ENCODE measurements at regions not wholly inside any gene's neighbourhood (a gene's known extent, or its start where the extent isn't known, plus 50 kb on each side); places are given as distances from the start of the nearest gene placed in this dataset.
"Not testable (repeated sequence)": the region's sequence is repeated elsewhere in the genome, so short reads cannot be mapped to it uniquely, and the experiment has no call there.

- DNase-seq (ENCODE audit: extremely low spot score) = peak; percentile 62
- 95% methylated on average over 5 of the region's 5 CpGs for WGBS
- Histone ChIP-seq H3K36me3 (no peaks in the 10 kb centered on the region), H3K27ac (replicated peaks in 1 of 4) (no peak overlapping the region), H3K9me3 (no peaks in the 10 kb centered on the region), H3K27me3 (no peaks in the 10 kb centered on the region), H3K4me3 (no peak overlapping the region), H3K4me1 (peaks cover 0 to 5% (median 0%) of the 10 kb centered on the region in 4 donors)
- intact Hi-C loops (cut with DNase I) = no loop called here
- no peak for TF ChIP-seq EP300 (IDR thresholded peaks at IDR 0.05)
- no peak for TF ChIP-seq POLR2A (IDR thresholded peaks at IDR 0.05; ENCODE audit: low read depth)
- TF ChIP-seq CTCF (IDR thresholded peaks at IDR 0.05) = no peak
- TF ChIP-seq POLR2AphosphoS5 (IDR thresholded peaks at IDR 0.05) = no peak
Measured at GRCh38 chr13:31594056-31594455, 145.3 kb upstream of the RXFP2 start.

GRCh38 chr13:31595563-31595962 is 143.8 kb upstream of the RXFP2 start:
- H3K27me3 ChIP-seq = no peaks in the 10 kb centered on the region
- no peak for DNase-seq (ENCODE audit: extremely low spot score)
- H3K36me3 ChIP-seq = no peaks in the 10 kb centered on the region
- WGBS = 69% methylated on average over 2 of the region's 2 CpGs
- no peak overlapping the region for H3K27ac ChIP-seq (replicated peaks in 1 of 4)
- no peak overlapping the region for H3K4me3 ChIP-seq
- intact Hi-C loops (cut with DNase I) = no loop called here
- no peaks in the 10 kb centered on the region for H3K9me3 ChIP-seq
- H3K4me1 ChIP-seq = peaks cover 0 to 5% (median 0%) of the 10 kb centered on the region in 4 donors
- TF ChIP-seq POLR2AphosphoS5 (IDR thresholded peaks at IDR 0.05) (no peak), CTCF (IDR thresholded peaks at IDR 0.05) (no peak)

- 95% methylated on average over 3 of the region's 3 CpGs for WGBS
Measured at GRCh38 chr13:31598990-31599389, 140.3 kb upstream of the RXFP2 start.

GRCh38 chr13:31605076-31605860 is 134.1 kb upstream of the RXFP2 start:
- no peaks in the 10 kb centered on the region for H3K36me3 ChIP-seq
- DNase-seq (ENCODE audit: extremely low spot score) = peak; percentile 60
- no peak overlapping the region for H3K4me3 ChIP-seq
- TF ChIP-seq CTCF (IDR thresholded peaks at IDR 0.05) (no peak), POLR2A (IDR thresholded peaks at IDR 0.05; ENCODE audit: low read depth) (no peak), POLR2AphosphoS5 (IDR thresholded peaks at IDR 0.05) (no peak), EP300 (IDR thresholded peaks at IDR 0.05) (no peak)
- H3K9me3 ChIP-seq = no peaks in the 10 kb centered on the region
- intact Hi-C loops (cut with DNase I) = no loop called here
- WGBS = 52% methylated on average over 5 of the region's 5 CpGs
- H3K27me3 ChIP-seq = no peaks in the 10 kb centered on the region
- no peaks in the 10 kb centered on the region for H3K4me1 ChIP-seq
- no peak overlapping the region for H3K27ac ChIP-seq (replicated peaks in 1 of 4)

More at GRCh38 chr13:31598990-31599389, 140.3 kb upstream of the RXFP2 start:
- Histone ChIP-seq H3K4me3 (no peak overlapping the region), H3K27me3 (no peaks in the 10 kb centered on the region), H3K9me3 (no peaks in the 10 kb centered on the region), H3K36me3 (no peaks in the 10 kb centered on the region), H3K27ac (replicated peaks in 1 of 4) (no peak overlapping the region), H3K4me1 (no peaks in the 10 kb centered on the region)
- intact Hi-C loops (cut with DNase I) = no loop called here
- TF ChIP-seq CTCF (IDR thresholded peaks at IDR 0.05) = no peak
- no peak for TF ChIP-seq EP300 (IDR thresholded peaks at IDR 0.05)
- TF ChIP-seq POLR2A (IDR thresholded peaks at IDR 0.05; ENCODE audit: low read depth) = no peak
- no peak for TF ChIP-seq POLR2AphosphoS5 (IDR thresholded peaks at IDR 0.05)
- peak; percentile 87 for DNase-seq (ENCODE audit: extremely low spot score)

- intact Hi-C loops (cut with DNase I); H3K9me3 ChIP-seq; H3K36me3 ChIP-seq; H3K4me3 ChIP-seq; H3K4me1 ChIP-seq; H3K27ac ChIP-seq (replicated peaks in 1 of 4); H3K27me3 ChIP-seq: not testable (repeated sequence)
- WGBS = 75% methylated on average over 7 of the region's 7 CpGs
- DNase-seq (ENCODE audit: extremely low spot score) = peak; percentile 12
Measured at GRCh38 chr13:31607531-31607930, 131.8 kb upstream of the RXFP2 start.

GRCh38 chr13:31608780-31609179 is 130.5 kb upstream of the RXFP2 start:
- H3K4me1 ChIP-seq; intact Hi-C loops (cut with DNase I); H3K4me3 ChIP-seq; H3K36me3 ChIP-seq; H3K27me3 ChIP-seq; H3K9me3 ChIP-seq; H3K27ac ChIP-seq (replicated peaks in 1 of 4): not testable (repeated sequence)
- WGBS = 93% methylated on average over 17 of the region's 23 CpGs
- peak; percentile 47 for DNase-seq (ENCODE audit: extremely low spot score)

Data from esophagus muscularis mucosa (tissue), 4 donors.